HCT116 (cell line): ENCODE measurements at regions not wholly inside any gene's neighbourhood (a gene's known extent, or its start where the extent isn't known, plus 50 kb on each side); places are given as distances from the start of the nearest gene placed in this dataset.

Experiments used
- ATAC-seq: fragments of 200-7000 bp; cut with Tn5 transposase; 2 replicates; pipeline ENCODE4 v1.9.1; 2020; ENCODE audit warnings: mild to moderate bottlenecking, moderate library complexity
- BruUV-seq: library from RNA; stranded (reverse); fragments of 400-500 nt; replicated peaks from 2 replicates; lab custom pipeline; 2021; lab: Mats Ljungman, UMichigan
- CTCF ChIA-PET: fragments of 300-600 bp; sonication (Branson Sonifier 250); formaldehyde crosslinking; loops from one replicate; lab custom pipeline; 2021; ENCODE audit warnings: antibody characterized with exemption; lab: Charles Lee
- POLR2A ChIA-PET: fragments of 300-600, 350-600 bp; sonication (Branson Sonifier 250); formaldehyde crosslinking; loops from one replicate; lab custom pipeline; 2021; ENCODE audit warnings: antibody characterized with exemption; lab: Charles Lee
- RAD21 ChIA-PET, 2 experiments: fragments of 300-600 bp; sonication (Branson Sonifier 250); formaldehyde crosslinking; loops; one replicate each; lab custom pipeline; 2023; ENCODE audit warnings: low total read pairs in 2 of 2; ENCODE audit not compliant: uncharacterized antibody in 2 of 2, unreplicated experiment in 2 of 2, low non-redundant PET in 1 of 2; lab: Charles Lee
- DNase-seq: peaks from one replicate; pipeline ENCODE4 v3.0.0-alpha.2; 2010; ENCODE audit warnings: low read depth, low spot score
- H2AFZ ChIP-seq: fragments of 200-600 bp; shearing (Covaris generic), sonication (generic); 2 replicates; pipeline ENCODE4 v1.6.1; 2017; ENCODE audit warnings: low read depth, mixed run types, mixed read lengths, antibody characterized with exemption, low read length; ENCODE audit not compliant: poor library complexity, severe bottlenecking
- H3K27ac ChIP-seq: 2 replicates; pipeline ENCODE4 v1.5.1; 2012; ENCODE audit warnings: low read depth, low read length
- H3K27me3 ChIP-seq: fragments of 200-600 bp; sonication (generic); 2 replicates; pipeline ENCODE4 v1.6.1; 2016; ENCODE audit warnings: mixed run types, low read length, mixed read lengths; ENCODE audit not compliant: insufficient read depth
- H3K36me3 ChIP-seq, 2 experiments: fragments of 200-500 bp in 1 of 2; fragments of 200-600 bp in 1 of 2; sonication (Bioruptor generic) in 1 of 2; sonication (generic) in 1 of 2; 2 replicates each; pipeline versions ENCODE4 v1.5.1 to v1.6.1; 2014 to 2016; ENCODE audit warnings: low read length in 2 of 2, inconsistent platforms in 1 of 2, mixed read lengths in 1 of 2, mixed run types in 1 of 2; ENCODE audit not compliant: insufficient read depth in 2 of 2, control insufficient read depth in 1 of 2
- H3K4me1 ChIP-seq, 2 experiments: fragments of 200-600 bp in 1 of 2; sonication (generic) in 1 of 2; 2 replicates each; pipeline versions ENCODE4 v1.5.1 to v1.6.1; 2012 to 2017; ENCODE audit warnings: low read length in 2 of 2, inconsistent platforms in 1 of 2, mild to moderate bottlenecking in 1 of 2, mixed read lengths in 1 of 2, mixed run types in 1 of 2, moderate library complexity in 1 of 2; ENCODE audit not compliant: insufficient read depth in 2 of 2, control insufficient read depth in 1 of 2
- H3K4me2 ChIP-seq: fragments of 200-600 bp; sonication (generic); 2 replicates; pipeline ENCODE4 v1.6.1; 2017; ENCODE audit warnings: mixed run types, low read length, mixed read lengths
- H3K4me3 ChIP-seq, 2 experiments: fragments of 200-600 bp in 1 of 2; sonication (generic) in 1 of 2; replicated peaks in 1 of 2; 2 replicates each; pipeline ENCODE4 v1.5.1; 2011 to 2016; ENCODE audit warnings: low read length in 2 of 2, control low read depth in 1 of 2, low read depth in 1 of 2, mild to moderate bottlenecking in 1 of 2, mixed read lengths in 1 of 2, mixed run types in 1 of 2
- H3K79me2 ChIP-seq: fragments of 200-600 bp; sonication (generic); 2 replicates; pipeline ENCODE4 v1.6.1; 2017; ENCODE audit warnings: mild to moderate bottlenecking, mixed run types, low read length, moderate library complexity, mixed read lengths; ENCODE audit not compliant: insufficient read depth
- H3K9ac ChIP-seq: fragments of 200-600 bp; sonication (generic); 2 replicates; pipeline ENCODE4 v1.6.1; 2016; ENCODE audit warnings: low read length, mixed read lengths
- H3K9me2 ChIP-seq: fragments of 200-600 bp; sonication (generic), shearing (Covaris generic); 2 replicates; pipeline ENCODE4 v1.6.1; 2017; ENCODE audit warnings: mixed run types, mild to moderate bottlenecking, moderate library complexity; ENCODE audit not compliant: insufficient read depth
- H3K9me3 ChIP-seq, 2 experiments: fragments of 200-500 bp in 1 of 2; fragments of 200-600 bp in 1 of 2; sonication (Bioruptor generic) in 1 of 2; sonication (generic) in 1 of 2; 2 replicates each; pipeline ENCODE4 v1.6.1; 2014 to 2017; ENCODE audit warnings: low read length in 2 of 2, mixed read lengths in 2 of 2, inconsistent platforms in 1 of 2, low read depth in 1 of 2, mild to moderate bottlenecking in 1 of 2, mixed run types in 1 of 2, moderate library complexity in 1 of 2; ENCODE audit not compliant: control insufficient read depth in 1 of 2, insufficient read depth in 1 of 2
- H4K20me1 ChIP-seq: fragments of 200-600 bp; sonication (generic), shearing (Covaris generic); 2 replicates; pipeline ENCODE4 v1.6.1; 2017; ENCODE audit warnings: mixed run types, mild to moderate bottlenecking, moderate library complexity; ENCODE audit not compliant: insufficient read depth
- CBX3 ChIP-seq: IDR thresholded peaks from 2 replicates; pipeline ENCODE4 v1.6.1; 2012; ENCODE audit warnings: low read depth
- EGR1 ChIP-seq: IDR thresholded peaks from 2 replicates; pipeline ENCODE4 v1.6.1; 2012; ENCODE audit warnings: low read depth
- ELF1 ChIP-seq: IDR thresholded peaks from 2 replicates; pipeline ENCODE4 v1.6.1; 2012; ENCODE audit warnings: low read depth, borderline replicate concordance
- EZH2phosphoT487 ChIP-seq: fragments of 200-600 bp; IDR thresholded peaks from 2 replicates; pipeline ENCODE4 v1.6.1; 2018; ENCODE audit warnings: antibody characterized with exemption, borderline replicate concordance
- JUND ChIP-seq: IDR thresholded peaks from 2 replicates; pipeline ENCODE4 v1.6.1; 2012
- POLR2A ChIP-seq: IDR thresholded peaks from 2 replicates; pipeline ENCODE4 v1.7.0; 2011; ENCODE audit warnings: borderline replicate concordance; ENCODE audit not compliant: insufficient read depth, insufficient read length; ENCODE audit errors: extremely low read depth
- POLR2AphosphoS5 ChIP-seq: IDR thresholded peaks from 2 replicates; pipeline ENCODE4 v1.6.1; 2011; ENCODE audit warnings: mild to moderate bottlenecking, low read depth, low read length, moderate library complexity
- RAD21 ChIP-seq: IDR thresholded peaks from 2 replicates; pipeline ENCODE4 v1.6.1; 2012; ENCODE audit warnings: low read depth, mild to moderate bottlenecking
- SRF ChIP-seq: IDR thresholded peaks from 2 replicates; pipeline ENCODE4 v1.6.1; 2012; ENCODE audit warnings: low read depth
- YY1 ChIP-seq: IDR thresholded peaks from 2 replicates; pipeline ENCODE4 v1.6.1; 2011; ENCODE audit warnings: low read length, low read depth, moderate library complexity, mild to moderate bottlenecking; ENCODE audit not compliant: insufficient replicate concordance; ENCODE audit errors: extremely low read depth
- ZNF274 ChIP-seq: fragments of 200-500 bp; sonication (Bioruptor generic); IDR thresholded peaks from 2 replicates; pipeline ENCODE4 v1.6.1; 2014; ENCODE audit warnings: mild to moderate bottlenecking, low read depth, low read length, inconsistent platforms
- intact Hi-C: fragments of 100-400 bp; cut with micrococcal nuclease; formaldehyde crosslinking; loops from 2 replicates; pipeline ENCODE4 v1.10.0; 2022
- TF ChIP-seq, protein P1 (sequence below): IDR thresholded peaks from 2 replicates; pipeline ENCODE4 v1.6.1; 2012

- POLR2A ChIA-PET = no interaction called here
- no peaks in the 10 kb centered on the region for H3K27me3 ChIP-seq
- no peaks in the 10 kb centered on the region for H3K79me2 ChIP-seq
- no peak overlapping the region for H3K4me2 ChIP-seq
- BruUV-seq = no TSS peak
- no peaks in the 10 kb centered on the region for H4K20me1 ChIP-seq
- H3K4me1 ChIP-seq = no peaks in the 10 kb centered on the region
- H3K36me3 ChIP-seq = no peaks in the 10 kb centered on the region
- DNase-seq = no peak
- no peak overlapping the region for H3K4me3 ChIP-seq
- TF ChIP-seq POLR2AphosphoS5 = no peak
- no peak for TF ChIP-seq YY1
- TF ChIP-seq, protein P1, sequence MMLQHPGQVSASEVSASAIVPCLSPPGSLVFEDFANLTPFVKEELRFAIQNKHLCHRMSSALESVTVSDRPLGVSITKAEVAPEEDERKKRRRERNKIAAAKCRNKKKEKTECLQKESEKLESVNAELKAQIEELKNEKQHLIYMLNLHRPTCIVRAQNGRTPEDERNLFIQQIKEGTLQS = no peak
- no peak for TF ChIP-seq CBX3
- no peak for TF ChIP-seq RAD21
- no peak for TF ChIP-seq EZH2phosphoT487
- no peak for TF ChIP-seq SRF
- TF ChIP-seq, all 23 proteins: peak for 0
- H3K9me2 ChIP-seq = no peaks in the 10 kb centered on the region
- ChIA-PET CTCF (no interaction called here), RAD21 (no interaction called here)
- no peak for ATAC-seq
- H3K27ac ChIP-seq = no peak overlapping the region
- intact Hi-C loops = no loop called here
- no peaks in the 10 kb centered on the region for H3K9me3 ChIP-seq
- H2AFZ ChIP-seq = no peak overlapping the region
- H3K9ac ChIP-seq = no peak overlapping the region
These were observed 121.2 kb upstream of the GRIN3A start for GRCh38 chr9:101859620-101860019.

DNA sequence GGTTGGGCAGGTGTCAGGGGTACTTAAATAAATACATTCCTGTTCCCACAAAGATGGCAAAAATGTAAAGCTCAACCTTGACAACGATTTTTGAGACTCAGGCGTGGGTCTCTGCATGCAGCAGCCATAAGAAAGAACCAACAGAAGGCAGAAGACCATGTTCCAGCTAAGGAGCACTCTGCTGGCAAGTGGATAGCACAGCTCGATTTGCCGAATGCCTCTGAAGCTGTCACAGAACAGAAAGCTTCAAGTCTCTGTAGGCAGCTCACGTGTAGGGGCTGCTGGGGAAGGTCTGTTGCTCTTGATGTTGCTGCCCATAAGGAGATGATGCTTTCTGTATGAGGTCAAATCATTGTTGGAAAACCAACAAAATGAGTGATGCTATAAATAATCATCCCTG, 119.6 kb upstream of the GRIN3A start:
- H3K79me2 ChIP-seq = no peaks in the 10 kb centered on the region
- no peaks in the 10 kb centered on the region for H3K4me1 ChIP-seq
- TF ChIP-seq EGR1 (no peak), JUND (no peak), POLR2A (no peak), CBX3 (no peak), ELF1 (no peak), ZNF274 (no peak)
- no peak overlapping the region for H3K9ac ChIP-seq
- H3K36me3 ChIP-seq = no peaks in the 10 kb centered on the region
- RAD21 ChIA-PET = no interaction called here
- no peaks in the 10 kb centered on the region for H3K27me3 ChIP-seq
- CTCF ChIA-PET = no interaction called here
- DNase-seq (no peak), ATAC-seq (no peak)
- H3K9me2 ChIP-seq = no peaks in the 10 kb centered on the region
- H3K9me3 ChIP-seq = no peaks in the 10 kb centered on the region
- no TSS peak for BruUV-seq
- H3K4me3 ChIP-seq = no peak overlapping the region
- no peaks in the 10 kb centered on the region for H4K20me1 ChIP-seq
- H3K4me2 ChIP-seq = no peak overlapping the region
- no peak overlapping the region for H2AFZ ChIP-seq
- H3K27ac ChIP-seq = no peak overlapping the region
- intact Hi-C loops = no loop called here
- POLR2A ChIA-PET = no interaction called here
